Neural cell (in vitro differentiated cells): ENCODE measurements at regions not wholly inside any gene's neighbourhood (a gene's known extent, or its start where the extent isn't known, plus 50 kb on each side); places are given as distances from the start of the nearest gene placed in this dataset.

Experiments
- EZH2 ChIP-seq: fragments of 200-600, 300-800 bp; shearing (Covaris generic), sonication (generic); IDR thresholded peaks from 2 replicates; pipeline ENCODE4 v1.6.1; 2014; ENCODE audit warnings: antibody characterized with exemption, low read length, borderline replicate concordance, mild to moderate bottlenecking; ENCODE audit not compliant: insufficient read depth, poor library complexity, severe bottlenecking
- TF ChIP-seq, protein P1 (sequence below): fragments of 450-650 bp; IDR thresholded peaks from 2 replicates; pipeline ENCODE4 v1.5.1; 2014; ENCODE audit warnings: antibody characterized with exemption, mild to moderate bottlenecking, moderate library complexity; ENCODE audit not compliant: poor library complexity, severe bottlenecking

GRCh38 chr4:160498211-160498610, 1395.3 kb downstream of the RAPGEF2 start:
- TF ChIP-seq EZH2: no peak
- TF ChIP-seq, protein P1, sequence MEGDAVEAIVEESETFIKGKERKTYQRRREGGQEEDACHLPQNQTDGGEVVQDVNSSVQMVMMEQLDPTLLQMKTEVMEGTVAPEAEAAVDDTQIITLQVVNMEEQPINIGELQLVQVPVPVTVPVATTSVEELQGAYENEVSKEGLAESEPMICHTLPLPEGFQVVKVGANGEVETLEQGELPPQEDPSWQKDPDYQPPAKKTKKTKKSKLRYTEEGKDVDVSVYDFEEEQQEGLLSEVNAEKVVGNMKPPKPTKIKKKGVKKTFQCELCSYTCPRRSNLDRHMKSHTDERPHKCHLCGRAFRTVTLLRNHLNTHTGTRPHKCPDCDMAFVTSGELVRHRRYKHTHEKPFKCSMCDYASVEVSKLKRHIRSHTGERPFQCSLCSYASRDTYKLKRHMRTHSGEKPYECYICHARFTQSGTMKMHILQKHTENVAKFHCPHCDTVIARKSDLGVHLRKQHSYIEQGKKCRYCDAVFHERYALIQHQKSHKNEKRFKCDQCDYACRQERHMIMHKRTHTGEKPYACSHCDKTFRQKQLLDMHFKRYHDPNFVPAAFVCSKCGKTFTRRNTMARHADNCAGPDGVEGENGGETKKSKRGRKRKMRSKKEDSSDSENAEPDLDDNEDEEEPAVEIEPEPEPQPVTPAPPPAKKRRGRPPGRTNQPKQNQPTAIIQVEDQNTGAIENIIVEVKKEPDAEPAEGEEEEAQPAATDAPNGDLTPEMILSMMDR: no peak
